HepG2 (cell line): ENCODE measurements at regions not wholly inside any gene's neighbourhood (a gene's known extent, or its start where the extent isn't known, plus 50 kb on each side); places are given as distances from the start of the nearest gene placed in this dataset.

Experiments used
- ATAC-seq: fragments of 200-7000 bp; cut with Tn5 transposase; 3 replicates; pipeline ENCODE4 v1.9.1; 2020; ENCODE audit warnings: mild to moderate bottlenecking, moderate library complexity
- BruUV-seq: library from RNA; stranded (reverse); fragments of 400-500 nt; replicated peaks from 2 replicates; lab custom pipeline; 2021; lab: Mats Ljungman, UMichigan
- CTCF ChIA-PET: fragments of 300-600 bp; formaldehyde crosslinking; extraction: SDS; loops from one replicate; lab custom pipeline; 2021; ENCODE audit warnings: low total read pairs, inconsistent platforms, low intra/inter-chr PET ratio; lab: Yijun Ruan, JAX
- POLR2A ChIA-PET: fragments of 350-600 bp; sonication (Branson Sonifier 250); formaldehyde crosslinking; loops from one replicate; lab custom pipeline; 2020; ENCODE audit warnings: antibody characterized with exemption, inconsistent platforms; lab: Yijun Ruan, JAX
- DNase-seq: peaks from one replicate; pipeline ENCODE4 v3.0.0-alpha.2; 2015; ENCODE audit warnings: low spot score
- FAIRE-seq: peaks from 3 replicates; lab custom pipeline; 2011; peaks lifted over from hg19 to GRCh38; lab: Jason Lieb, UNC
- H2AFZ ChIP-seq: one replicate; pipeline ENCODE4 v1.6.1; 2011; ENCODE audit warnings: low read length, inconsistent platforms
- H3K27ac ChIP-seq: fragments of 300-600 bp; 3 replicates; pipeline ENCODE4 v1.8.0; 2011; ENCODE audit warnings: mixed run types, mild to moderate bottlenecking, mixed read lengths, low read length, inconsistent platforms; ENCODE audit not compliant: insufficient read depth; ENCODE audit errors: extremely low read length
- H3K27me3 ChIP-seq, 2 experiments: fragments of 200-600 bp in 1 of 2; 2 replicates in 1 of 2; 3 replicates in 1 of 2; pipeline versions ENCODE4 v1.6.0 to v1.8.0; 2011; ENCODE audit warnings: low read length in 2 of 2, mild to moderate bottlenecking in 2 of 2, moderate library complexity in 2 of 2, inconsistent platforms in 1 of 2; ENCODE audit not compliant: insufficient read depth in 2 of 2, control insufficient read depth in 1 of 2
- H3K36me3 ChIP-seq, 2 experiments: fragments of 200-600 bp in 1 of 2; replicated peaks in 1 of 2; 2 replicates in 1 of 2; 3 replicates in 1 of 2; pipeline versions ENCODE4 v1.5.1 to v1.8.0; 2011; ENCODE audit warnings: low read length in 2 of 2, inconsistent platforms in 1 of 2; ENCODE audit not compliant: insufficient read depth in 2 of 2, control insufficient read depth in 1 of 2
- H3K4me1 ChIP-seq: 2 replicates; pipeline ENCODE4 v1.5.1; 2012; ENCODE audit warnings: low read length, inconsistent platforms; ENCODE audit not compliant: insufficient read depth
- H3K4me2 ChIP-seq: 2 replicates; pipeline ENCODE4 v1.6.0; 2011; ENCODE audit warnings: low read depth, low read length, inconsistent platforms
- H3K4me3 ChIP-seq, 3 experiments: fragments of 200-600 bp in 1 of 3; sonication (generic), shearing (Covaris generic) in 1 of 3; replicated peaks in 1 of 3; 2 replicates each; pipeline ENCODE4 v1.5.1; 2011 to 2016; ENCODE audit warnings: low read length in 3 of 3, inconsistent platforms in 2 of 3, low read depth in 2 of 3, mild to moderate bottlenecking in 2 of 3, control low read depth in 1 of 3, mixed read lengths in 1 of 3; ENCODE audit not compliant: insufficient read depth in 1 of 3
- H3K79me2 ChIP-seq: one replicate; pipeline ENCODE4 v1.6.1; 2011; ENCODE audit warnings: low read length, inconsistent platforms; ENCODE audit not compliant: insufficient read depth
- H3K9ac ChIP-seq: 2 replicates; pipeline ENCODE4 v1.6.0; 2011; ENCODE audit warnings: mild to moderate bottlenecking, low read depth, low read length, inconsistent platforms; ENCODE audit not compliant: insufficient read depth
- H3K9me3 ChIP-seq: 2 replicates; pipeline ENCODE4 v1.5.1; 2012; ENCODE audit warnings: mild to moderate bottlenecking, low read length
- H4K20me1 ChIP-seq: 2 replicates; pipeline ENCODE4 v1.6.0; 2011; ENCODE audit warnings: inconsistent platforms, mild to moderate bottlenecking, low read length, moderate library complexity; ENCODE audit not compliant: insufficient read depth
- AHR ChIP-seq: IDR thresholded peaks from 2 replicates; pipeline ENCODE4 v1.6.1; 2018; ENCODE audit warnings: missing genetic modification reagents, missing compliant biosample characterization
- ARNTL ChIP-seq: sonication (generic); formaldehyde crosslinking; IDR thresholded peaks from 2 replicates; pipeline ENCODE4 v1.4.0; 2020; ENCODE audit warnings: mild to moderate bottlenecking, missing genetic modification reagents
- CEBPZ ChIP-seq: IDR thresholded peaks from 2 replicates; pipeline ENCODE4 v1.6.1; 2012; ENCODE audit warnings: low read length, improper control_type of control experiment
- CHCHD3 ChIP-seq: sonication (generic); formaldehyde crosslinking; IDR thresholded peaks from 2 replicates; pipeline ENCODE4 v1.8.0; 2022; ENCODE audit warnings: mild to moderate bottlenecking, missing genetic modification reagents, moderate library complexity
- PBX2 ChIP-seq: IDR thresholded peaks from 2 replicates; pipeline ENCODE4 v1.6.1; 2016; ENCODE audit warnings: control low read depth
- SP4 ChIP-seq: sonication (generic); formaldehyde crosslinking; IDR thresholded peaks from 2 replicates; pipeline ENCODE4 v1.8.1; 2023; ENCODE audit warnings: mild to moderate bottlenecking, missing genetic modification reagents
- TBX2 ChIP-seq: sonication (generic); formaldehyde crosslinking; IDR thresholded peaks from 2 replicates; pipeline ENCODE4 v1.5.0; 2020; ENCODE audit warnings: missing genetic modification reagents, mild to moderate bottlenecking, borderline replicate concordance
- ZBTB20 ChIP-seq: sonication (generic); formaldehyde crosslinking; IDR thresholded peaks from 2 replicates; pipeline ENCODE4 v1.8.1; 2023; ENCODE audit warnings: missing genetic modification reagents, low read depth, mild to moderate bottlenecking, borderline replicate concordance
- ZFP62 ChIP-seq: sonication (generic); formaldehyde crosslinking; IDR thresholded peaks from 2 replicates; pipeline ENCODE4 v1.4.0; 2020; ENCODE audit warnings: missing genetic modification reagents
- ZHX1 ChIP-seq: sonication (generic); formaldehyde crosslinking; IDR thresholded peaks from 2 replicates; pipeline ENCODE4 v1.8.1; 2022; ENCODE audit warnings: low read depth, mild to moderate bottlenecking, missing genetic modification reagents
- ZNF205 ChIP-seq: IDR thresholded peaks from 2 replicates; pipeline ENCODE4 v1.6.1; 2018; ENCODE audit warnings: missing biosample characterization, missing genetic modification reagents
- ZNF777 ChIP-seq: sonication (generic); formaldehyde crosslinking; IDR thresholded peaks from 2 replicates; pipeline ENCODE4 v1.4.0; 2020; ENCODE audit warnings: missing genetic modification reagents
- ZNF850 ChIP-seq: sonication (generic); formaldehyde crosslinking; conservative IDR thresholded peaks from 2 replicates; pipeline ENCODE4 v1.9.0; 2021; ENCODE audit warnings: mild to moderate bottlenecking, missing genetic modification reagents
- WGBS: methylation state at CpG from one replicate; pipeline ENCODE4 v1.1.6; 2017; ENCODE audit warnings: low lambda C conversion rate; 5-methylcytosine and 5-hydroxymethylcytosine counted together
- in situ Hi-C: cut with HindIII; loops from 2 replicates; pipeline ENCODE4 v1.10.0; 2017; ENCODE audit warnings: low pct_unique_long_range_greater_than_20kb; ENCODE audit not compliant: extremely low pct_ligation_motif_present
- intact Hi-C: fragments of 100-400 bp; cut with micrococcal nuclease; formaldehyde crosslinking; loops from one replicate; pipeline ENCODE4 v1.10.0; 2022; ENCODE audit not compliant: unreplicated experiment

GRCh38 chr5:91225848-91226686, 157.1 kb downstream of the ARRDC3 start (continued):
- no peak for TF ChIP-seq ZHX1 (CRISPR knock-in tag)
- no peak for TF ChIP-seq PBX2 (CRISPR knock-in tag)
- no peak for TF ChIP-seq AHR (CRISPR knock-in tag)
- no peak for TF ChIP-seq ZNF777 (CRISPR knock-in tag)
- no peak for TF ChIP-seq CHCHD3 (CRISPR knock-in tag)
- TF ChIP-seq, all 625 proteins: peak for 11

GRCh38 chr5:91224969-91225368, 158.1 kb downstream of the ARRDC3 start:
- intact Hi-C loops (no loop called here), in situ Hi-C loops (loop anchor here (5.0 to 25.0 kb wide), 2 partner anchors 162 to 363 kb away; no protein-coding TSS in a partner anchor)
- no peak overlapping the region for H3K9ac ChIP-seq
- H3K4me1 ChIP-seq, result no peaks in the 10 kb centered on the region; the same call in 1 of the 2 replicates
- FAIRE-seq (no peak), DNase-seq (no peak), ATAC-seq (no peak)
- no peaks in the 10 kb centered on the region for H3K9me3 ChIP-seq
- no peak overlapping the region for H3K4me3 ChIP-seq
- POLR2A ChIA-PET, result no interaction called here
- H3K36me3 ChIP-seq, result no peaks in the 10 kb centered on the region
- CTCF ChIA-PET, result interaction anchor here (3.8 kb wide), 1 partner anchor 159 kb away, joined by 82 read pairs; the partner anchor contains the start of gene ARRDC3
- no peak overlapping the region for H3K4me2 ChIP-seq
- 0% methylated on average over 2 of the region's 2 CpGs for WGBS
- no peaks in the 10 kb centered on the region for H3K79me2 ChIP-seq
- no peak overlapping the region for H3K27ac ChIP-seq
- H2AFZ ChIP-seq, result no peak overlapping the region
- H4K20me1 ChIP-seq, result no peaks in the 10 kb centered on the region
- H3K27me3 ChIP-seq, result no peaks in the 10 kb centered on the region
- no TSS peak for BruUV-seq
- TF ChIP-seq ZFP62 (CRISPR knock-in tag) (no peak), ZNF205 (CRISPR knock-in tag) (no peak), ARNTL (no peak), TBX2 (CRISPR knock-in tag) (no peak), CEBPZ (no peak), ZNF850 (CRISPR knock-in tag) (no peak), ZBTB20 (no peak), SP4 (CRISPR knock-in tag) (no peak)
